ENCODE measurements at regions not wholly inside any gene's neighbourhood (a gene's known extent, or its start where the extent isn't known, plus 50 kb on each side); places are given as distances from the start of the nearest gene placed in this dataset.

DNA sequence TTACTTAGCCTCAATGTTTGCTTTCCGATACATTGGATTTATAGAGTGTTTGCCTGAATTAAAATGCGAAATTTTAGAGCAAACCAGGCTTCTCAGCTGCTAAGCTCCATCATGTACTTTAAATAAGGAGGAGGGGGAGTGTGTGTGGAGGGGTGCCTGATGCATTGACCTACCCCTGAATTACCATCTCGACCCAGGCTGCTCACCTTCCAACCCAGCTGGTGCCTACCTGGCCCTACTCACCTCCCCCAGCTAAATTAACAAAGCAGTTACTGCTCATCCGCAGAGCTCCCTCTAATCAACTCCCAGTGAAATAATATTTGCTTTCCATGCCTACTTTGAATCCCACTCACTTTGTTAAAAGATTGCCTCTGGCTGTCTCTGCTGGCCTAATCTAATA, 544.5 kb downstream of the MAFB start:
- TF ChIP-seq, protein P1, sequence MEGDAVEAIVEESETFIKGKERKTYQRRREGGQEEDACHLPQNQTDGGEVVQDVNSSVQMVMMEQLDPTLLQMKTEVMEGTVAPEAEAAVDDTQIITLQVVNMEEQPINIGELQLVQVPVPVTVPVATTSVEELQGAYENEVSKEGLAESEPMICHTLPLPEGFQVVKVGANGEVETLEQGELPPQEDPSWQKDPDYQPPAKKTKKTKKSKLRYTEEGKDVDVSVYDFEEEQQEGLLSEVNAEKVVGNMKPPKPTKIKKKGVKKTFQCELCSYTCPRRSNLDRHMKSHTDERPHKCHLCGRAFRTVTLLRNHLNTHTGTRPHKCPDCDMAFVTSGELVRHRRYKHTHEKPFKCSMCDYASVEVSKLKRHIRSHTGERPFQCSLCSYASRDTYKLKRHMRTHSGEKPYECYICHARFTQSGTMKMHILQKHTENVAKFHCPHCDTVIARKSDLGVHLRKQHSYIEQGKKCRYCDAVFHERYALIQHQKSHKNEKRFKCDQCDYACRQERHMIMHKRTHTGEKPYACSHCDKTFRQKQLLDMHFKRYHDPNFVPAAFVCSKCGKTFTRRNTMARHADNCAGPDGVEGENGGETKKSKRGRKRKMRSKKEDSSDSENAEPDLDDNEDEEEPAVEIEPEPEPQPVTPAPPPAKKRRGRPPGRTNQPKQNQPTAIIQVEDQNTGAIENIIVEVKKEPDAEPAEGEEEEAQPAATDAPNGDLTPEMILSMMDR (IDR thresholded peaks at IDR 0.05; ENCODE audit: unreplicated experiment) = no peak
- Mint-ChIP-seq H3K27ac (no peak overlapping the region), H3K4me3 (ENCODE audit: low read depth) (no peak overlapping the region), H3K4me1 (ENCODE audit: low read depth) (no peaks in the 10 kb centered on the region), H3K9me3 (ENCODE audit: low read depth) (peaks cover 4% of the 10 kb centered on the region), H3K36me3 (ENCODE audit: insufficient read depth) (no peaks in the 10 kb centered on the region), H3K27me3 (peaks cover 2% of the 10 kb centered on the region)
- DNase-seq (ENCODE audit: low spot score, unreplicated experiment) = no peak

DNA sequence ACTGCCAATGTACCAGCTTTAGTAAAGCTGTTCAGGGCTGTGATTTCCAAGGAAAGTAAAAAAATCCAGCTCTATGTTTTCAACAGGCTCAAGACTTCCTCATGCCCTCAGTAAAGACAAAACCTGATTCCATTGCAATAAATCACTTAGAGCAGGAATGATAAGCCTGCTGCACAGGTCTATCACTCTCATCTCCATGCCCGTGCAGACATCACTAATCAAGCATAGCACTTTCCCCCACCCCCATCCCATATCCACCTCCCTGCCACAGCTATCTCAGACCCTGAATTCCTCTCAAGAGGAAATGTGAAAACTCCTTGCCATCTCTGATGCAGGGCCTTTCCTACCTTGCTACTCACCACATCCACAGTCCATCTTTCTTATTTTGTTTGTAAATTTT, 554.9 kb downstream of the MAFB start:
- Mint-ChIP-seq H3K27ac (no peak overlapping the region), H3K27me3 (peaks cover 4% of the 10 kb centered on the region), H3K9me3 (ENCODE audit: low read depth) (peaks cover 12% of the 10 kb centered on the region), H3K36me3 (ENCODE audit: insufficient read depth) (no peaks in the 10 kb centered on the region), H3K4me3 (ENCODE audit: low read depth) (no peak overlapping the region), H3K4me1 (ENCODE audit: low read depth) (no peaks in the 10 kb centered on the region)
- TF ChIP-seq, protein P1 (IDR thresholded peaks at IDR 0.05; ENCODE audit: unreplicated experiment) = no peak
- DNase-seq (ENCODE audit: low spot score, unreplicated experiment) = no peak

DNA sequence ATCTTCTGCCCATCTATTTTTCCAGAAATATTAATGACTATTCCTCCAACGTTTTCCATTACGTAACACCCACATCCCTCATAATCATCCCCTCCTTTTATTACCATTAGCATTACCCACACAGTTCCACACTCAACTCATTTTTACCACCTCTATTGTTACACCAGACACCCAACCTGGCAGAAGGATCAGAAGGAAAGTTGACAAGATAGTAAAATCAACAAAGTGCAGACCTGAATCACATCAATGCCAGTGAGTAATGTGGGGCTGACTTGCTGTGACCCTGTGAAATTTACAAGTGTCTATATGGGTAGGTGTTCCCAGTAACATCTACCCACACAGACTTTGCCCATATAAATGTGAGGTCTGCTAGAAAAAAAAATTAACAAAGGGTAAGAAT, 568.2 kb downstream of the MAFB start:
- Mint-ChIP-seq H3K4me3 (ENCODE audit: low read depth) (no peak overlapping the region), H3K27ac (no peak overlapping the region), H3K36me3 (ENCODE audit: insufficient read depth) (no peaks in the 10 kb centered on the region), H3K4me1 (ENCODE audit: low read depth) (no peaks in the 10 kb centered on the region), H3K9me3 (ENCODE audit: low read depth) (no peaks in the 10 kb centered on the region), H3K27me3 (peaks cover 11% of the 10 kb centered on the region)
- DNase-seq (ENCODE audit: low spot score, unreplicated experiment) = no peak
- TF ChIP-seq, protein P1 (IDR thresholded peaks at IDR 0.05; ENCODE audit: unreplicated experiment) = no peak

DNA sequence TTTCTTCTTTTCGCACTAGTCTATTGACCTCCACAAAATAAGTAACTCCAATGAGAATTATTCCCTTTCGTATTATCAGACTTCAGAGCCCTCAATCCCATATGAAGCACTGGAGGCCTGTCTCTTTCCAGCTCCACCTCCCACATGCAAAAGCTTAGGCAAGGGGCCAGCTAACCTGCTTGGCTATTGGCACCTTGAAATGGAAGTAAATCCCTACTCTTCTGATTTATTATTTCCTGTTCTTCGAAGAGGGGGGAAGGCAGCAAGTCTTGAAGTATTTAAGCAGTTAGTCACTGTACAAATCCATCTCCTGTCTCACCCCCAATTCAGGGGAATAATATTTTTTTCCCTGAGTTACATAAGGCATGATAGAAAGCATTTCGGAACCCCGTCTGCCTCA, 577.8 kb downstream of the MAFB start:
- no peaks in the 10 kb centered on the region for H3K9me3 Mint-ChIP-seq (ENCODE audit: low read depth)
- H3K27ac Mint-ChIP-seq = no peak overlapping the region
- no peaks in the 10 kb centered on the region for H3K36me3 Mint-ChIP-seq (ENCODE audit: insufficient read depth)
- DNase-seq (ENCODE audit: low spot score, unreplicated experiment) = no peak
- no peaks in the 10 kb centered on the region for H3K4me1 Mint-ChIP-seq (ENCODE audit: low read depth)
- no peak overlapping the region for H3K4me3 Mint-ChIP-seq (ENCODE audit: low read depth)
- H3K27me3 Mint-ChIP-seq = peaks cover 7% of the 10 kb centered on the region
- TF ChIP-seq, protein P1 (IDR thresholded peaks at IDR 0.05; ENCODE audit: unreplicated experiment) = no peak

DNA sequence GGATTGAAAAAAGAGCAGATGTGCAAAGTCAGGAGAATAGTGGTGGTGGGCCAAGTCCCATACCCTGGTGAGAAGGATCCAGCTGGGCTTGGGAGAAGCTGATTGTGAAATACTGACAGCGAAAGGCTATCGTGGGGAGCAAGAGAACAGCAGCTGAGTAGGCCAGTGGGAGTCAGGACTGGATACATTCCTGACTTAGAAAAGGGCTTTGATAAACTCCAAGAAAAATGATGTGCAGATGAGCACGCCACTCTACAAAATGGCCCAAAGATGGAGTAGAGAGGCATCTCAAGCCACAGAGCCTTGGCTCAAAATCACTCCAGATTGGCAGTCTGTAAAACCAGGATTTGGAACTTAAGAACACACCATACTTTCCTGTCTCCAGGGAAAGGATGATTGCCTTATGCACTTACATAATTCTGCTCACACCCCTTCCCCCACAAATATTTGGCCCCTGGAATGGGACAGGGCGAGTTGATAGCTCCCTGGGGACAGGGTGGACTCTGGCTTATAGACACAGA, 578.7 kb downstream of the MAFB start:
- TF ChIP-seq, protein P1 (IDR thresholded peaks at IDR 0.05; ENCODE audit: unreplicated experiment) = no peak
- H3K36me3 Mint-ChIP-seq (ENCODE audit: insufficient read depth) = no peaks in the 10 kb centered on the region

More for the DNA sequence above, 578.7 kb downstream of the MAFB start:
- Mint-ChIP-seq H3K27ac (no peak overlapping the region), H3K4me1 (ENCODE audit: low read depth) (no peaks in the 10 kb centered on the region), H3K4me3 (ENCODE audit: low read depth) (no peak overlapping the region), H3K27me3 (peaks cover 7% of the 10 kb centered on the region), H3K9me3 (ENCODE audit: low read depth) (no peaks in the 10 kb centered on the region)
- DNase-seq (ENCODE audit: low spot score, unreplicated experiment) = no peak

All from progenitor cell of endocrine pancreas (in vitro differentiated cells).